Neural cell (in vitro differentiated cells): ENCODE measurements at regions not wholly inside any gene's neighbourhood (a gene's known extent, or its start where the extent isn't known, plus 50 kb on each side); places are given as distances from the start of the nearest gene placed in this dataset.
"Not testable (repeated sequence)": the region's sequence is repeated elsewhere in the genome, so short reads cannot be mapped to it uniquely, and the experiment has no call there.

Source experiments
- H2AFZ ChIP-seq: fragments of 200-600, 300-800 bp; sonication (generic), shearing (Covaris generic); 2 replicates; pipeline ENCODE4 v1.6.0; 2014; ENCODE audit warnings: low read depth, mild to moderate bottlenecking, antibody characterized with exemption, low read length, moderate library complexity
- H3F3A ChIP-seq: fragments of 200-600 bp; shearing (Covaris generic); 2 replicates; pipeline ENCODE4 v1.6.1; 2016; ENCODE audit warnings: mild to moderate bottlenecking, moderate library complexity, mixed read lengths, antibody characterized with exemption, low read length; ENCODE audit not compliant: insufficient read depth, poor library complexity, severe bottlenecking
- H3K27ac ChIP-seq: fragments of 200-600, 300-800 bp; sonication (generic), shearing (Covaris generic); 2 replicates; pipeline ENCODE4 v1.5.1; 2014; ENCODE audit warnings: mild to moderate bottlenecking, low read length, moderate library complexity
- H3K27me3 ChIP-seq: fragments of 300-800, 200-600 bp; sonication (generic), shearing (Covaris generic); 2 replicates; pipeline ENCODE4 v1.6.0; 2014; ENCODE audit warnings: mild to moderate bottlenecking, low read depth, low read length, moderate library complexity; ENCODE audit not compliant: insufficient read depth
- H3K36me3 ChIP-seq: fragments of 300-800, 200-600 bp; sonication (generic), shearing (Covaris generic); 2 replicates; pipeline ENCODE4 v1.5.1; 2014; ENCODE audit warnings: mild to moderate bottlenecking, antibody characterized with exemption, low read length, moderate library complexity; ENCODE audit not compliant: insufficient read depth
- H3K4me2 ChIP-seq: fragments of 300-800, 200-600 bp; sonication (generic), shearing (Covaris generic); 2 replicates; pipeline ENCODE4 v1.6.0; 2014; ENCODE audit warnings: mild to moderate bottlenecking, low read length
- H3K4me3 ChIP-seq: fragments of 300-800, 200-600 bp; sonication (generic), shearing (Covaris generic); 2 replicates; pipeline ENCODE4 v1.5.1; 2014; ENCODE audit warnings: mild to moderate bottlenecking, low read length, moderate library complexity
- H3K79me2 ChIP-seq: fragments of 200-600 bp; shearing (Covaris generic); replicated peaks from 2 replicates; pipeline ENCODE4 v1.6.0; 2014; ENCODE audit warnings: mild to moderate bottlenecking, low read length, moderate library complexity; ENCODE audit not compliant: insufficient read depth
- H3K9ac ChIP-seq: fragments of 300-800, 200-600 bp; sonication (generic), shearing (Covaris generic); 2 replicates; pipeline ENCODE4 v1.6.1; 2016; ENCODE audit warnings: mild to moderate bottlenecking, low read length, mixed read lengths
- H3K9me2 ChIP-seq: fragments of 200-600 bp; shearing (Covaris generic); 2 replicates; pipeline ENCODE4 v1.6.1; 2016; ENCODE audit warnings: mild to moderate bottlenecking, low read length, mixed read lengths; ENCODE audit not compliant: insufficient read depth
- H3K9me3 ChIP-seq: fragments of 200-600, 300-800 bp; sonication (generic), shearing (Covaris generic); 2 replicates; pipeline ENCODE4 v1.6.1; 2016; ENCODE audit warnings: mild to moderate bottlenecking, mixed run types, low read length, moderate library complexity, mixed read lengths
- H4K20me1 ChIP-seq: fragments of 200-600 bp; shearing (Covaris generic); 2 replicates; pipeline ENCODE4 v1.6.1; 2016; ENCODE audit warnings: mild to moderate bottlenecking, mixed run types; ENCODE audit not compliant: insufficient read depth

GRCh38 chr5:176018598-176018997 lies 50.5 kb upstream of the THOC3 start:
- not testable (repeated sequence) for H3K36me3 ChIP-seq, H3K79me2 ChIP-seq, H4K20me1 ChIP-seq, H3K9me2 ChIP-seq, H2AFZ ChIP-seq, H3F3A ChIP-seq, H3K9me3 ChIP-seq, H3K27me3 ChIP-seq, H3K4me2 ChIP-seq, H3K9ac ChIP-seq, H3K27ac ChIP-seq, H3K4me3 ChIP-seq

- not testable (repeated sequence) for H3K79me2 ChIP-seq, H3K9ac ChIP-seq, H3K27me3 ChIP-seq, H3K36me3 ChIP-seq, H4K20me1 ChIP-seq, H3K4me2 ChIP-seq, H3F3A ChIP-seq, H2AFZ ChIP-seq, H3K27ac ChIP-seq, H3K4me3 ChIP-seq, H3K9me2 ChIP-seq, H3K9me3 ChIP-seq
Measured at GRCh38 chr5:176020852-176021251, 52.7 kb upstream of the THOC3 start.

- H3K79me2 ChIP-seq, H3K36me3 ChIP-seq, H3K27me3 ChIP-seq, H3K4me3 ChIP-seq, H3K9ac ChIP-seq, H3K9me2 ChIP-seq, H3K4me2 ChIP-seq, H2AFZ ChIP-seq, H3K27ac ChIP-seq, H3K9me3 ChIP-seq, H3F3A ChIP-seq, H4K20me1 ChIP-seq: not testable (repeated sequence)
Measured at GRCh38 chr5:176023535-176023934, 55.4 kb upstream of the THOC3 start.

- not testable (repeated sequence) for H3K4me2 ChIP-seq, H3K9ac ChIP-seq, H3K27me3 ChIP-seq, H3K36me3 ChIP-seq, H3K4me3 ChIP-seq, H2AFZ ChIP-seq, H3K9me2 ChIP-seq, H3K27ac ChIP-seq, H4K20me1 ChIP-seq, H3K79me2 ChIP-seq, H3F3A ChIP-seq, H3K9me3 ChIP-seq
Measured at GRCh38 chr5:176029445-176029844, 61.3 kb upstream of the THOC3 start.

- not testable (repeated sequence) for H2AFZ ChIP-seq, H3K27me3 ChIP-seq, H3K9me3 ChIP-seq, H3K79me2 ChIP-seq, H3K9me2 ChIP-seq, H3K4me2 ChIP-seq, H4K20me1 ChIP-seq, H3K27ac ChIP-seq, H3K36me3 ChIP-seq, H3K4me3 ChIP-seq, H3F3A ChIP-seq, H3K9ac ChIP-seq
Measured at GRCh38 chr5:176030361-176031117, 62.4 kb upstream of the THOC3 start.

- H4K20me1 ChIP-seq, H2AFZ ChIP-seq, H3K36me3 ChIP-seq, H3K27ac ChIP-seq, H3K4me3 ChIP-seq, H3F3A ChIP-seq, H3K9ac ChIP-seq, H3K79me2 ChIP-seq, H3K9me2 ChIP-seq, H3K27me3 ChIP-seq, H3K9me3 ChIP-seq, H3K4me2 ChIP-seq: not testable (repeated sequence)
Measured at GRCh38 chr5:176031118-176031510, 63.0 kb upstream of the THOC3 start.

GRCh38 chr5:176033186-176033585 lies 65.1 kb upstream of the THOC3 start:
- H3K4me3 ChIP-seq, H3K79me2 ChIP-seq, H3K27me3 ChIP-seq: not testable (repeated sequence)

GRCh38 chr5:176034407-176035200 lies 66.5 kb upstream of the THOC3 start:
- not testable (repeated sequence) for H3K9me2 ChIP-seq, H2AFZ ChIP-seq, H3K9me3 ChIP-seq, H3K27ac ChIP-seq, H3K4me3 ChIP-seq, H4K20me1 ChIP-seq, H3K79me2 ChIP-seq, H3K4me2 ChIP-seq, H3K9ac ChIP-seq, H3F3A ChIP-seq, H3K36me3 ChIP-seq, H3K27me3 ChIP-seq

More at GRCh38 chr5:176033186-176033585, 65.1 kb upstream of the THOC3 start:
- H2AFZ ChIP-seq, H4K20me1 ChIP-seq, H3K4me2 ChIP-seq, H3K9me3 ChIP-seq, H3K9ac ChIP-seq, H3F3A ChIP-seq, H3K9me2 ChIP-seq, H3K27ac ChIP-seq, H3K36me3 ChIP-seq: not testable (repeated sequence)
